HepG2 (cell line): ENCODE measurements at regions not wholly inside any gene's neighbourhood (a gene's known extent, or its start where the extent isn't known, plus 50 kb on each side); places are given as distances from the start of the nearest gene placed in this dataset.

Experiments used
- ATAC-seq: fragments of 200-7000 bp; cut with Tn5 transposase; 3 replicates; pipeline ENCODE4 v1.9.1; 2020; ENCODE audit warnings: mild to moderate bottlenecking, moderate library complexity
- BruUV-seq: library from RNA; stranded (reverse); fragments of 400-500 nt; replicated peaks from 2 replicates; lab custom pipeline; 2021; lab: Mats Ljungman, UMichigan
- CTCF ChIA-PET: fragments of 300-600 bp; formaldehyde crosslinking; extraction: SDS; loops from one replicate; lab custom pipeline; 2021; ENCODE audit warnings: low total read pairs, inconsistent platforms, low intra/inter-chr PET ratio; lab: Yijun Ruan, JAX
- POLR2A ChIA-PET: fragments of 350-600 bp; sonication (Branson Sonifier 250); formaldehyde crosslinking; loops from one replicate; lab custom pipeline; 2020; ENCODE audit warnings: antibody characterized with exemption, inconsistent platforms; lab: Yijun Ruan, JAX
- DNase-seq: peaks from one replicate; pipeline ENCODE4 v3.0.0-alpha.2; 2015; ENCODE audit warnings: low spot score
- FAIRE-seq: peaks from 3 replicates; lab custom pipeline; 2011; peaks lifted over from hg19 to GRCh38; lab: Jason Lieb, UNC
- H2AFZ ChIP-seq: one replicate; pipeline ENCODE4 v1.6.1; 2011; ENCODE audit warnings: low read length, inconsistent platforms
- H3K27ac ChIP-seq: fragments of 300-600 bp; 3 replicates; pipeline ENCODE4 v1.8.0; 2011; ENCODE audit warnings: mixed run types, mild to moderate bottlenecking, mixed read lengths, low read length, inconsistent platforms; ENCODE audit not compliant: insufficient read depth; ENCODE audit errors: extremely low read length
- H3K27me3 ChIP-seq, 2 experiments: fragments of 200-600 bp in 1 of 2; 2 replicates in 1 of 2; 3 replicates in 1 of 2; pipeline versions ENCODE4 v1.6.0 to v1.8.0; 2011; ENCODE audit warnings: low read length in 2 of 2, mild to moderate bottlenecking in 2 of 2, moderate library complexity in 2 of 2, inconsistent platforms in 1 of 2; ENCODE audit not compliant: insufficient read depth in 2 of 2, control insufficient read depth in 1 of 2
- H3K36me3 ChIP-seq, 2 experiments: fragments of 200-600 bp in 1 of 2; replicated peaks in 1 of 2; 2 replicates in 1 of 2; 3 replicates in 1 of 2; pipeline versions ENCODE4 v1.5.1 to v1.8.0; 2011; ENCODE audit warnings: low read length in 2 of 2, inconsistent platforms in 1 of 2; ENCODE audit not compliant: insufficient read depth in 2 of 2, control insufficient read depth in 1 of 2
- H3K4me1 ChIP-seq: 2 replicates; pipeline ENCODE4 v1.5.1; 2012; ENCODE audit warnings: low read length, inconsistent platforms; ENCODE audit not compliant: insufficient read depth
- H3K4me2 ChIP-seq: 2 replicates; pipeline ENCODE4 v1.6.0; 2011; ENCODE audit warnings: low read depth, low read length, inconsistent platforms
- H3K4me3 ChIP-seq, 3 experiments: fragments of 200-600 bp in 1 of 3; sonication (generic), shearing (Covaris generic) in 1 of 3; replicated peaks in 1 of 3; 2 replicates each; pipeline ENCODE4 v1.5.1; 2011 to 2016; ENCODE audit warnings: low read length in 3 of 3, inconsistent platforms in 2 of 3, low read depth in 2 of 3, mild to moderate bottlenecking in 2 of 3, control low read depth in 1 of 3, mixed read lengths in 1 of 3; ENCODE audit not compliant: insufficient read depth in 1 of 3
- H3K79me2 ChIP-seq: one replicate; pipeline ENCODE4 v1.6.1; 2011; ENCODE audit warnings: low read length, inconsistent platforms; ENCODE audit not compliant: insufficient read depth
- H3K9ac ChIP-seq: 2 replicates; pipeline ENCODE4 v1.6.0; 2011; ENCODE audit warnings: mild to moderate bottlenecking, low read depth, low read length, inconsistent platforms; ENCODE audit not compliant: insufficient read depth
- H3K9me3 ChIP-seq: 2 replicates; pipeline ENCODE4 v1.5.1; 2012; ENCODE audit warnings: mild to moderate bottlenecking, low read length
- H4K20me1 ChIP-seq: 2 replicates; pipeline ENCODE4 v1.6.0; 2011; ENCODE audit warnings: inconsistent platforms, mild to moderate bottlenecking, low read length, moderate library complexity; ENCODE audit not compliant: insufficient read depth
- HOXA5 ChIP-seq: sonication (generic); formaldehyde crosslinking; IDR thresholded peaks from 2 replicates; pipeline ENCODE4 v1.4.0; 2020; ENCODE audit warnings: missing genetic modification reagents
- PAX8 ChIP-seq: sonication (generic); formaldehyde crosslinking; IDR thresholded peaks from 2 replicates; pipeline ENCODE4 v1.8.0; 2022; ENCODE audit warnings: mild to moderate bottlenecking, missing genetic modification reagents, borderline replicate concordance
- ZBTB33 ChIP-seq: sonication (generic); formaldehyde crosslinking; IDR thresholded peaks from 2 replicates; pipeline ENCODE4 v1.4.0; 2020; ENCODE audit warnings: missing genetic modification reagents
- WGBS: methylation state at CpG from one replicate; pipeline ENCODE4 v1.1.6; 2017; ENCODE audit warnings: low lambda C conversion rate; 5-methylcytosine and 5-hydroxymethylcytosine counted together
- in situ Hi-C: cut with HindIII; loops from 2 replicates; pipeline ENCODE4 v1.10.0; 2017; ENCODE audit warnings: low pct_unique_long_range_greater_than_20kb; ENCODE audit not compliant: extremely low pct_ligation_motif_present
- intact Hi-C: fragments of 100-400 bp; cut with micrococcal nuclease; formaldehyde crosslinking; loops from one replicate; pipeline ENCODE4 v1.10.0; 2022; ENCODE audit not compliant: unreplicated experiment
- TF ChIP-seq, protein P1 (sequence below): sonication (generic); formaldehyde crosslinking; IDR thresholded peaks from 2 replicates; pipeline ENCODE4 v1.5.1; 2020; ENCODE audit warnings: mild to moderate bottlenecking, missing genetic modification reagents

DNA sequence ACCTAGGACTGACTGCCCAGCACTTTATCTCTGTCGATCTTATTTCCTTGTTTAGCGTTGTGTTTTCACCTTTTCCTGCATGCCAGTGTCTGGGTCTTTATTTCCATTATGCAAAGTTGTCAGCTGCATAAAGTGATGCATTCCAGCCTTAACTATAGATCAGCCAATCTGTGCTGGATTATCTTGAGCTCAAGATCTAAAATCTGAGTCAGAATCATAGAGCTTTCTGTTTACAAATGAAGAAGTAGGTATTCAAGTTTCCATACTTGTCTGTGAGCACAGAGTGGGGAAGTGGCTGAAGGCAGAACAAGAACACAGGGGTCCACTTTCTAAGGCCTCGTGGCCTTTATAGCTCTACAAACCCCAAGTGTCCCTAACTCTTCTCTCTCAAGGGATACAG is 82.4 kb upstream of the PLCL2 start:
- Histone ChIP-seq H3K27me3 (no peaks in the 10 kb centered on the region; a peak in 1 of 5 replicates), H3K36me3 (no peaks in the 10 kb centered on the region), H3K79me2 (no peaks in the 10 kb centered on the region)
- WGBS: 13% methylated on average over 3 of the region's 3 CpGs
- ChIA-PET POLR2A (no interaction called here), CTCF (no interaction called here)
- no peak for ATAC-seq
- TF ChIP-seq PAX8 (CRISPR knock-in tag) (no peak), HOXA5 (CRISPR knock-in tag) (no peak), ZBTB33 (CRISPR knock-in tag) (no peak)
- TF ChIP-seq, protein P1, sequence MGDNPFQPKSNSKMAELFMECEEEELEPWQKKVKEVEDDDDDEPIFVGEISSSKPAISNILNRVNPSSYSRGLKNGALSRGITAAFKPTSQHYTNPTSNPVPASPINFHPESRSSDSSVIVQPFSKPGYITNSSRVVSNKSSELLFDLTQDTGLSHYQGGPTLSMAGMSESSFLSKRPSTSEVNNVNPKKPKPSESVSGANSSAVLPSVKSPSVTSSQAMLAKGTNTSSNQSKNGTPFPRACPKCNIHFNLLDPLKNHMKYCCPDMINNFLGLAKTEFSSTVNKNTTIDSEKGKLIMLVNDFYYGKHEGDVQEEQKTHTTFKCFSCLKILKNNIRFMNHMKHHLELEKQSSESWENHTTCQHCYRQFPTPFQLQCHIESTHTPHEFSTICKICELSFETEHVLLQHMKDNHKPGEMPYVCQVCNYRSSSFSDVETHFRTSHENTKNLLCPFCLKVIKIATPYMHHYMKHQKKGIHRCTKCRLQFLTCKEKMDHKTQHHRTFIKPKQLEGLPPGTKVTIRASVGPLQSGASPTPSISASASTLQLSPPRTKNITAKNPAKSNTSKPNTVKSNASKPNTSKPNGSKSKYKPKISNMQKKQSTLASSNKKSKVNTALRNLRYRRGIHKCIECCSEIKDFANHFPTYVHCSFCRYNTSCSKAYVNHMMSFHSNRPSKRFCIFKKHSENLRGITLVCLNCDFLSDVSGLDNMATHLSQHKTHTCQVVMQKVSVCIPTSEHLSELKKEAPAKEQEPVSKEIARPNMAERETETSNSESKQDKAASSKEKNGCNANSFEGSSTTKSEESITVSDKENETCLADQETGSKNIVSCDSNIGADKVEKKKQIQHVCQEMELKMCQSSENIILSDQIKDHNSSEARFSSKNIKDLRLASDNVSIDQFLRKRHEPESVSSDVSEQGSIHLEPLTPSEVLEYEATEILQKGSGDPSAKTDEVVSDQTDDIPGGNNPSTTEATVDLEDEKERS: no peak
- TF ChIP-seq, all 625 proteins: peak for 0
- no peak for FAIRE-seq
- Histone ChIP-seq H2AFZ (no peak overlapping the region), H3K4me3 (no peak overlapping the region), H3K4me2 (no peak overlapping the region), H3K4me1 (no peaks in the 10 kb centered on the region), H3K9me3 (no peaks in the 10 kb centered on the region), H3K9ac (no peak overlapping the region), H3K27ac (no peak overlapping the region), H4K20me1 (no peaks in the 10 kb centered on the region)
- in situ Hi-C loops (no loop called here), intact Hi-C loops (no loop called here)
- DNase-seq: no peak
- BruUV-seq: no TSS peak
